Amniotic stem cell (primary cell): ENCODE measurements at regions not wholly inside any gene's neighbourhood (a gene's known extent, or its start where the extent isn't known, plus 50 kb on each side); places are given as distances from the start of the nearest gene placed in this dataset.

Source experiments
- DNase-seq: peaks from one replicate; lab custom pipeline; 2025; lab: John Stamatoyannopoulos, UW

DNA sequence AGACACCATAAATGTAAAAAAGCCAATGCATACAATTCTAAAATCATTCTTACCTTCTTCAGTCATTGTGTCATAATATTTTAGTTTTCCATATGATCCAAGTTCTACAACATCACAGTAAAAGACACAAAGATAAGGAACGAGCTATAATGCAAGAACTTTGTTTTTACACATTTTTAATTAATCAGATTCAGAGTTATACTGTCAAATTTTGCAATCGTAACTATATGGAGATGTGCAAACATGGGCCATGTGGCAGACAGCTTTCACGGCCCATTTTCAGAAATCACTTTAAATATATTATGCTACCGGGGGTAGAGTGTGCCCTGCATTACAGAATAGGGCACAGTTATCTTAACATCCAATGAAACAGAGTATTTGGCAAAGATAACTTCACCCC is 188.4 kb downstream of the ACER2 start:
- no peak for DNase-seq

GRCh38 chr9:19595003-19595402 is 186.2 kb downstream of the ACER2 start:
- no peak for DNase-seq

DNA sequence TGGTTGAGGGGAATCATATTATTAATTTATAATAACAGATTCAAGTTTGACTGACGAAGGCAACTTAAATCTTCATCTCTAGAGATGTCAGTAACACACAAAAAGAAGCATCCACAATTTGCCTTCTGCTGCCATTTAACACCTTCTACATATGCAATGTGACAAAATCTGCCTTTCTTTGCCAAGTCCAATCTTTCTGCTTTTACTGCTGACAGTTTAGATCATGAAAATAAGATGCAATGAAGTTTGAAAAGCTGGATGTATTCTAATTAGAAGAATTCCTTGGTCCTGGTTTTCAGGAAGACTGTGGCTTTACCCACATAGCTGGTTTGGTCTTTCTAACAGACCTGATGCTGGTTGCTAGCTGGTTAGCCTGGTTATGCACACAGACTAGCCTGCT is 178.9 kb downstream of the ACER2 start:
- no peak for DNase-seq

DNA sequence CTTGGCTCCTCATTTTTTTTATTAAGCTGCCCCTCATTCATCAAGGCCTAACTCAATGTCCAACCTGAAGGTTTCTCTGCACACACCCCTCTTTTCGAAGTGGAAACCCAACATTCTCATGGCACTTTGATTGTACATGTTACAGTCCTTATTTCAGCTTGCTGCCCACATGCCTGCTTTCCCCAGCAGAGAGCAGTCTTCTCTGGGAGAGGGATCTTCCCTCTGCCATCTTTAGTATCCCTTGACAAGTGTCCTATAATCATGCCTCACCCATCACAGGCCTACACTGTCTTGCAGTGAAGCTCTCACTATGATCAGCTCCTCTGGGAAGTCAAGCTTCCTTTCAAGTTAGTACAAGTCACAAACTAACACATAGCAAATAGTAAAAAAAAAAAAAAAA is 175.1 kb downstream of the ACER2 start:
- no peak for DNase-seq

DNA sequence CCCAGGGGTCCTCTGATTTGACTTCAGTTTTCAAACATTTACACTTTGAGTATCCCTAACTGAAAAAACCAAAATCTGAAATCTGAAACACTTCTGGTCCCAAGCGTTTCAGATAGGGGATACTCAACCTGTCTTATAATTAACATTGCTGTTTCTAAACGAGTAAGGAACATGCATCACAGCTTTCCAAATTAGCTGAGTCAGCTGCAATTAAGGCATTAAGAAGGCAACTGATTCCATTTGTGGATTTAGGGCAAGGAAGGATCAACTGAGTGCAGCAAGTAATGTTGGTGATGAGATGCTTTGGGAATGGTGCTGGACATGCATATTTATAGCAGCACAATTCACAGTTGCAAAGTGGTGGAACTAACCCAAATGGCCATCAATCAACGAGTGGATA is 168.6 kb downstream of the ACER2 start:
- DNase-seq = no peak

GRCh38 chr9:19568946-19569345 is 160.1 kb downstream of the ACER2 start:
- no peak for DNase-seq

GRCh38 chr9:19564396-19565061 is 155.7 kb downstream of the ACER2 start:
- DNase-seq = no peak

GRCh38 chr9:19555214-19555613 is 146.4 kb downstream of the ACER2 start:
- DNase-seq = no peak

DNA sequence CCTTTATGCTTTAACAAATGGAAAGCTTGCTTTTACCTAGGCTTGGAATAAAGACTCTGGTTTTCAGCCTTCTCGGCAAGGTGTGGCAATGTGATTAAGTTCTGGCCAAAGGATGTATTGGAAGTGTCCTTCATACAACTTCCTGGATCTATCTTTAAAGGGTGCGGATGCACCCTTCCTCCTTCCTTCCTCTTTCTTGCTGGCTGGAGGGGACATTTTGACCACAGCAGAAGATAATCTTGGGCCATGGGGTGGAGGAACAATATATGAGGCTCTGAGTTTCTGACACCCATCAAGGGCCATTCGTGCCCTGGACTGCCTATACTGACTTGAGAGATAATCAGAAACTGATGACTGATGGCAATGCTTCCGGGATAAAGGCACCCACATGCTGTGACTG is 145.7 kb downstream of the ACER2 start:
- no peak for DNase-seq

- DNase-seq = no peak
Measured at GRCh38 chr9:19553441-19553840, 144.6 kb downstream of the ACER2 start.

GRCh38 chr9:19552282-19553105 is 143.7 kb downstream of the ACER2 start:
- no peak for DNase-seq

- no peak for DNase-seq
Measured at GRCh38 chr9:19551124-19551929, 142.5 kb downstream of the ACER2 start.

- no peak for DNase-seq
Measured at GRCh38 chr9:19550009-19550408, 141.2 kb downstream of the ACER2 start.

GRCh38 chr9:19533373-19533772 is 124.6 kb downstream of the ACER2 start:
- no peak for DNase-seq

DNA sequence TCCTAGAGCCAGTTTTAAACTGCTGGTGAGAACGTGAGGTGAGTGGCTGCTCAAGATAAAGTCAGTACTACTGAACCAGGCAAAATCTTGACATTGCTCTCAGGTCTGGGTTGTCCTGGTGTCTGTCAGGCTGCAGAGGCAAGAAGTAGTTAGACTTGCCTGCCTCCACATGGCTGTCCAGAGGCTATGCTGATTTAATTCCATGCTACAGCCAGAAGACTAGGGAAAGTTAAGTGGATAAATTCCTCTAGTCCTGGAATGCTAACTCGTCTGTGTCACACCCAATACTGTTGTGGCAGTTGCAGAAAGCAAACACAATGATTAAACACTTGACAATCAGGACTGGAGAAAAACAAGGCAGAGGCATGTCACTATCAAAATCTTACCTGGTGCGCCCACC is 118.9 kb downstream of the ACER2 start:
- DNase-seq = no peak

GRCh38 chr9:19522558-19522957 is 113.7 kb downstream of the ACER2 start:
- DNase-seq = no peak

DNA sequence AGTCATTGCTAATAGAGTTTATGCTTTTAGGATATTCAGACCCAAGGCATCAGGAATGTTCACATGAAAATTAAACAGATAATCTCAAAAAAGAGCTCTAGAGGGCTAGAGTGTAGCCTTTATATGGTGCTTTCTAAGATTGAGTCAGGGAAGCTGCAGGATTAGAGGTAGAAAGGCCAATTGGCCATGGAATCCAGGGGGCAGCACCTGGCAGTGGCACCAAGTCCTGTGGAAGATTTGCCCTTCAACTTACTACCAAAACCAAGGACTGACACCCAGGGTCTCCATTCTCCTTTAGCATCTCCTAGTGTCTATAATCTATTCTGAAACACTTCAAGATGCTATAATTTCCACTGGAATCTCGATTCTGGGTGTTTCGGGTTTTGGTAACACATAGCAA is 112.4 kb downstream of the ACER2 start:
- DNase-seq = no peak

- no peak for DNase-seq
Measured at GRCh38 chr9:19517202-19517942, 108.6 kb downstream of the ACER2 start.

DNA sequence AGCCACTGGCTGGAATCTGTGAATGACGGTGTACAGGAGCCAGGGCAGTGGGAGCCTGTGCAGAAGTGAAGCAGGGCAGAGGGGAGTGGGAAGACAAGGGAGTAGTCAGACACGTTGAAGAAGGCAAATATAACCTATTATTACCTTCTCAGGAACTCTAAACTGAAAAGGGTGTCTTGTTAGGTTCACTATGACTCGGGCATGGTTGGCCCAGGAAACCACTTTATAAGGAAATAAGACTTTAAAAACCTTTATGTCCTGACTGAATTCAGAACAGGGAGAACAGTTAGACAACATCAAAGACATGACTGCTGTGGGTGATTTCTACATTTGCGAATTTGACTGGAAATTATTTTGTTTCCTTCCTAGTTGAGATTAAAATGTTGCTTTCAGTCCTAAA is 107.5 kb downstream of the ACER2 start:
- no peak for DNase-seq

DNA sequence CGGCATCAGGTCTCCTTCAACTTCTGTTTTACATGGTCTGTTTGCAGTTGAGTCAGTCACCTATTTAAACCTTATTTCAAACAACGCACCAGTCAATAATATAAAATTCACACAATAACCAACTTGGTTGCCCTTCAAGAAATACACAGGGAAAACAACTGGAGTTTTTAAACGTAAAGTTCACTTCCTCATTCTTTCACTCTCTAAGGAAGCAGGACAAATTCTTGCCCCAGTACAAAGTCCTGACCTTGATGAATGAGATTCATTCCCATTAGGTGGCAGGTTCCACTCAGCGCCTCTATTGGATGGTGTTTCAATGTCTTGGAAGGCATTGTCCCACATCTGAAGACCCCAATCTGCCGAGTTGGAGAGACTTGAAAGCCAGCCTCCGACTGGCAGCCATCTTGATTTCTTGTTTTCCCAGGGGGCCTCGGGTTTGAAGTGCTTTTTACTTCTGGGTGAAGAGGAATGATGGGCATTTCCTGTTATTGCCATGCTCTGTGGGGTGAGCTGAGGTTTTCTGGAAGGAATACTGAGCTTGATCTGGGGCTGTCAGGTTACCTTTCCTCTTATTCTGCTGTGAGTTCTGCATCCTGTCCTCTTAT is 105.0 kb downstream of the ACER2 start:
- no peak for DNase-seq

- no peak for DNase-seq
Measured at GRCh38 chr9:19512103-19512832, 103.5 kb downstream of the ACER2 start.
